GM23338 (cell line): ENCODE measurements at regions not wholly inside any gene's neighbourhood (a gene's known extent, or its start where the extent isn't known, plus 50 kb on each side); places are given as distances from the start of the nearest gene placed in this dataset.

Experiments used
- ATAC-seq: fragments of 200-7000 bp; cut with Tn5 transposase; 3 replicates; pipeline ENCODE4 v1.9.1; 2020
- DNase-seq: peaks from one replicate; pipeline ENCODE4 v3.0.0-alpha.2; 2015; ENCODE audit warnings: low spot score
- H2AFZ ChIP-seq: fragments of 200-600 bp; sonication (generic); 2 replicates; pipeline ENCODE4 v1.8.0; 2016; ENCODE audit warnings: antibody characterized with exemption, mild to moderate bottlenecking, moderate library complexity
- H3F3A ChIP-seq: fragments of 200-600 bp; sonication (generic); replicated peaks from 2 replicates; pipeline ENCODE4 v1.8.0; 2017; ENCODE audit warnings: antibody characterized with exemption, mixed run types, low read depth
- H3K27ac ChIP-seq: fragments of 200-600 bp; sonication (generic); 2 replicates; pipeline ENCODE4 v1.6.1; 2016; ENCODE audit warnings: low read depth
- H3K27me3 ChIP-seq: fragments of 200-600 bp; sonication (generic); 2 replicates; pipeline ENCODE4 v1.8.0; 2016; ENCODE audit warnings: mild to moderate bottlenecking, mixed run types, moderate library complexity; ENCODE audit not compliant: insufficient read depth
- H3K36me3 ChIP-seq: fragments of 200-600 bp; sonication (generic); 2 replicates; pipeline ENCODE4 v1.8.0; 2016; ENCODE audit warnings: mild to moderate bottlenecking; ENCODE audit not compliant: insufficient read depth
- H3K4me1 ChIP-seq: fragments of 200-600 bp; sonication (generic); 2 replicates; pipeline ENCODE4 v1.8.0; 2016; ENCODE audit warnings: mild to moderate bottlenecking, moderate library complexity; ENCODE audit not compliant: insufficient read depth
- H3K4me2 ChIP-seq: fragments of 200-600 bp; sonication (generic); 2 replicates; pipeline ENCODE4 v1.7.1; 2017; ENCODE audit warnings: mixed run types
- H3K4me3 ChIP-seq: fragments of 200-600 bp; sonication (generic); 2 replicates; pipeline ENCODE4 v1.6.1; 2016; ENCODE audit warnings: mixed run types
- H3K79me2 ChIP-seq: fragments of 200-600 bp; sonication (generic); replicated peaks from 2 replicates; pipeline ENCODE4 v1.8.0; 2017; ENCODE audit warnings: mild to moderate bottlenecking; ENCODE audit not compliant: insufficient read depth
- H3K9me2 ChIP-seq: fragments of 200-600 bp; sonication (generic); 2 replicates; pipeline ENCODE4 v1.8.0; 2017; ENCODE audit not compliant: insufficient read depth
- H4K20me1 ChIP-seq: fragments of 200-600 bp; sonication (generic); replicated peaks from 2 replicates; pipeline ENCODE4 v1.8.0; 2017; ENCODE audit warnings: mild to moderate bottlenecking; ENCODE audit not compliant: insufficient read depth
- H3K27ac Mint-ChIP-seq: 2 replicates; pipeline ENCODE4 v1.8.0; 2020; ENCODE audit warnings: inconsistent platforms, mild to moderate bottlenecking, moderate library complexity, mixed read lengths
- H3K27me3 Mint-ChIP-seq: 3 replicates; pipeline ENCODE4 v1.8.0; 2022; ENCODE audit warnings: low read depth, mild to moderate bottlenecking, moderate library complexity, mixed read lengths, inconsistent platforms; ENCODE audit not compliant: insufficient read depth, poor library complexity
- H3K36me3 Mint-ChIP-seq: 3 replicates; pipeline ENCODE4 v1.8.0; 2021; ENCODE audit warnings: low read depth, mild to moderate bottlenecking, inconsistent platforms, moderate library complexity, mixed read lengths
- H3K4me1 Mint-ChIP-seq: 3 replicates; pipeline ENCODE4 v1.8.0; 2020; ENCODE audit warnings: mild to moderate bottlenecking, inconsistent platforms, mixed read lengths
- H3K4me3 Mint-ChIP-seq: 3 replicates; pipeline ENCODE4 v1.8.0; 2021; ENCODE audit warnings: moderate library complexity, mild to moderate bottlenecking, inconsistent platforms, mixed read lengths
- H3K9me3 Mint-ChIP-seq: 3 replicates; pipeline ENCODE4 v1.8.0; 2020; ENCODE audit warnings: moderate library complexity, mild to moderate bottlenecking, inconsistent platforms, mixed read lengths
- CREB1 ChIP-seq: fragments of 250-450 bp; sonication (Bioruptor Pico); IDR thresholded peaks from 2 replicates; pipeline ENCODE4 v1.5.0; 2020; ENCODE audit warnings: low read depth, mild to moderate bottlenecking, moderate library complexity
- ETS1 ChIP-seq: IDR thresholded peaks from 2 replicates; pipeline ENCODE4 v1.6.1; 2016; ENCODE audit warnings: antibody characterized with exemption
- EZH2 ChIP-seq: fragments of 200-600 bp; sonication (generic); IDR thresholded peaks from one replicate; pipeline ENCODE4 v1.8.0; 2017; ENCODE audit warnings: antibody characterized with exemption, mild to moderate bottlenecking, low read depth; ENCODE audit not compliant: unreplicated experiment
- EZH2phosphoT487 ChIP-seq: fragments of 200-600 bp; sonication (generic); IDR thresholded peaks from one replicate; pipeline ENCODE4 v1.8.1; 2018; ENCODE audit warnings: antibody characterized with exemption; ENCODE audit not compliant: unreplicated experiment
- JUNB ChIP-seq: IDR thresholded peaks from one replicate; pipeline ENCODE4 v1.6.1; 2016; ENCODE audit warnings: antibody characterized with exemption; ENCODE audit not compliant: unreplicated experiment
- NANOG ChIP-seq: IDR thresholded peaks from 2 replicates; pipeline ENCODE4 v1.6.1; 2016; ENCODE audit warnings: antibody characterized with exemption, borderline replicate concordance
- POLR2AphosphoS5 ChIP-seq: IDR thresholded peaks from 2 replicates; pipeline ENCODE4 v1.6.1; 2016; ENCODE audit warnings: antibody characterized with exemption, low read depth
- REST ChIP-seq: IDR thresholded peaks from one replicate; pipeline ENCODE4 v1.6.1; 2018; ENCODE audit warnings: antibody characterized with exemption; ENCODE audit not compliant: unreplicated experiment
- STAT1 ChIP-seq: IDR thresholded peaks from one replicate; pipeline ENCODE4 v1.6.1; 2016; ENCODE audit warnings: antibody characterized with exemption; ENCODE audit not compliant: unreplicated experiment
- ZNF114 ChIP-seq: fragments of 250-450 bp; sonication (Bioruptor Pico); IDR thresholded peaks from 2 replicates; pipeline ENCODE4 v1.5.0; 2020; ENCODE audit warnings: mild to moderate bottlenecking, moderate library complexity
- ZNF331 ChIP-seq: fragments of 250-450 bp; sonication (Bioruptor Pico); IDR thresholded peaks from 2 replicates; pipeline ENCODE4 v1.5.0; 2020; ENCODE audit warnings: low read depth, mild to moderate bottlenecking, moderate library complexity
- TF ChIP-seq, protein P1 (sequence below), 2 experiments: fragments of 200-600 bp in 1 of 2; sonication (generic) in 1 of 2; conservative IDR thresholded peaks; 2 replicates each; pipeline versions ENCODE4 v1.5.1 to v1.6.1; 2016 to 2017; ENCODE audit warnings: antibody characterized with exemption in 2 of 2, low read depth in 2 of 2, mild to moderate bottlenecking in 2 of 2, moderate library complexity in 1 of 2
- TF ChIP-seq, protein P2 (sequence below): fragments of 250-450 bp; sonication (Bioruptor Pico); IDR thresholded peaks from 2 replicates; pipeline ENCODE4 v1.5.0; 2020; ENCODE audit warnings: mild to moderate bottlenecking, moderate library complexity

GRCh38 chr15:25239471-25240345 is 199.1 kb downstream of the UBE3A start:
- H3K9me2 ChIP-seq, result no peaks in the 10 kb centered on the region
- peaks cover 89% of the 10 kb centered on the region for H3K9me3 Mint-ChIP-seq
- ATAC-seq (no peak), DNase-seq (no peak)
- no peak overlapping the region for H3K4me3 Mint-ChIP-seq
- H4K20me1 ChIP-seq, result no peaks in the 10 kb centered on the region
- H3K79me2 ChIP-seq, result no peaks in the 10 kb centered on the region
- no peaks in the 10 kb centered on the region for H3K4me1 ChIP-seq
- peaks cover 6% of the 10 kb centered on the region for H3K27me3 Mint-ChIP-seq
- H3K36me3 Mint-ChIP-seq, result peaks cover 13% of the 10 kb centered on the region; the same call in 2 of the 3 replicates
- TF ChIP-seq, protein P1, sequence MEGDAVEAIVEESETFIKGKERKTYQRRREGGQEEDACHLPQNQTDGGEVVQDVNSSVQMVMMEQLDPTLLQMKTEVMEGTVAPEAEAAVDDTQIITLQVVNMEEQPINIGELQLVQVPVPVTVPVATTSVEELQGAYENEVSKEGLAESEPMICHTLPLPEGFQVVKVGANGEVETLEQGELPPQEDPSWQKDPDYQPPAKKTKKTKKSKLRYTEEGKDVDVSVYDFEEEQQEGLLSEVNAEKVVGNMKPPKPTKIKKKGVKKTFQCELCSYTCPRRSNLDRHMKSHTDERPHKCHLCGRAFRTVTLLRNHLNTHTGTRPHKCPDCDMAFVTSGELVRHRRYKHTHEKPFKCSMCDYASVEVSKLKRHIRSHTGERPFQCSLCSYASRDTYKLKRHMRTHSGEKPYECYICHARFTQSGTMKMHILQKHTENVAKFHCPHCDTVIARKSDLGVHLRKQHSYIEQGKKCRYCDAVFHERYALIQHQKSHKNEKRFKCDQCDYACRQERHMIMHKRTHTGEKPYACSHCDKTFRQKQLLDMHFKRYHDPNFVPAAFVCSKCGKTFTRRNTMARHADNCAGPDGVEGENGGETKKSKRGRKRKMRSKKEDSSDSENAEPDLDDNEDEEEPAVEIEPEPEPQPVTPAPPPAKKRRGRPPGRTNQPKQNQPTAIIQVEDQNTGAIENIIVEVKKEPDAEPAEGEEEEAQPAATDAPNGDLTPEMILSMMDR (conservative IDR thresholded peaks at IDR 0.05; ENCODE audit: low read depth in 2 of 2), result no peak
- no peak for TF ChIP-seq EZH2
- TF ChIP-seq CREB1 (CRISPR knock-in tag), result no peak
- no peak for TF ChIP-seq ZNF331 (CRISPR knock-in tag)
- TF ChIP-seq POLR2AphosphoS5, result no peak
- TF ChIP-seq REST, result no peak
- TF ChIP-seq ZNF114 (CRISPR knock-in tag), result no peak
- TF ChIP-seq NANOG, result no peak
- TF ChIP-seq STAT1, result no peak
- no peak for TF ChIP-seq JUNB
- TF ChIP-seq, protein P2, sequence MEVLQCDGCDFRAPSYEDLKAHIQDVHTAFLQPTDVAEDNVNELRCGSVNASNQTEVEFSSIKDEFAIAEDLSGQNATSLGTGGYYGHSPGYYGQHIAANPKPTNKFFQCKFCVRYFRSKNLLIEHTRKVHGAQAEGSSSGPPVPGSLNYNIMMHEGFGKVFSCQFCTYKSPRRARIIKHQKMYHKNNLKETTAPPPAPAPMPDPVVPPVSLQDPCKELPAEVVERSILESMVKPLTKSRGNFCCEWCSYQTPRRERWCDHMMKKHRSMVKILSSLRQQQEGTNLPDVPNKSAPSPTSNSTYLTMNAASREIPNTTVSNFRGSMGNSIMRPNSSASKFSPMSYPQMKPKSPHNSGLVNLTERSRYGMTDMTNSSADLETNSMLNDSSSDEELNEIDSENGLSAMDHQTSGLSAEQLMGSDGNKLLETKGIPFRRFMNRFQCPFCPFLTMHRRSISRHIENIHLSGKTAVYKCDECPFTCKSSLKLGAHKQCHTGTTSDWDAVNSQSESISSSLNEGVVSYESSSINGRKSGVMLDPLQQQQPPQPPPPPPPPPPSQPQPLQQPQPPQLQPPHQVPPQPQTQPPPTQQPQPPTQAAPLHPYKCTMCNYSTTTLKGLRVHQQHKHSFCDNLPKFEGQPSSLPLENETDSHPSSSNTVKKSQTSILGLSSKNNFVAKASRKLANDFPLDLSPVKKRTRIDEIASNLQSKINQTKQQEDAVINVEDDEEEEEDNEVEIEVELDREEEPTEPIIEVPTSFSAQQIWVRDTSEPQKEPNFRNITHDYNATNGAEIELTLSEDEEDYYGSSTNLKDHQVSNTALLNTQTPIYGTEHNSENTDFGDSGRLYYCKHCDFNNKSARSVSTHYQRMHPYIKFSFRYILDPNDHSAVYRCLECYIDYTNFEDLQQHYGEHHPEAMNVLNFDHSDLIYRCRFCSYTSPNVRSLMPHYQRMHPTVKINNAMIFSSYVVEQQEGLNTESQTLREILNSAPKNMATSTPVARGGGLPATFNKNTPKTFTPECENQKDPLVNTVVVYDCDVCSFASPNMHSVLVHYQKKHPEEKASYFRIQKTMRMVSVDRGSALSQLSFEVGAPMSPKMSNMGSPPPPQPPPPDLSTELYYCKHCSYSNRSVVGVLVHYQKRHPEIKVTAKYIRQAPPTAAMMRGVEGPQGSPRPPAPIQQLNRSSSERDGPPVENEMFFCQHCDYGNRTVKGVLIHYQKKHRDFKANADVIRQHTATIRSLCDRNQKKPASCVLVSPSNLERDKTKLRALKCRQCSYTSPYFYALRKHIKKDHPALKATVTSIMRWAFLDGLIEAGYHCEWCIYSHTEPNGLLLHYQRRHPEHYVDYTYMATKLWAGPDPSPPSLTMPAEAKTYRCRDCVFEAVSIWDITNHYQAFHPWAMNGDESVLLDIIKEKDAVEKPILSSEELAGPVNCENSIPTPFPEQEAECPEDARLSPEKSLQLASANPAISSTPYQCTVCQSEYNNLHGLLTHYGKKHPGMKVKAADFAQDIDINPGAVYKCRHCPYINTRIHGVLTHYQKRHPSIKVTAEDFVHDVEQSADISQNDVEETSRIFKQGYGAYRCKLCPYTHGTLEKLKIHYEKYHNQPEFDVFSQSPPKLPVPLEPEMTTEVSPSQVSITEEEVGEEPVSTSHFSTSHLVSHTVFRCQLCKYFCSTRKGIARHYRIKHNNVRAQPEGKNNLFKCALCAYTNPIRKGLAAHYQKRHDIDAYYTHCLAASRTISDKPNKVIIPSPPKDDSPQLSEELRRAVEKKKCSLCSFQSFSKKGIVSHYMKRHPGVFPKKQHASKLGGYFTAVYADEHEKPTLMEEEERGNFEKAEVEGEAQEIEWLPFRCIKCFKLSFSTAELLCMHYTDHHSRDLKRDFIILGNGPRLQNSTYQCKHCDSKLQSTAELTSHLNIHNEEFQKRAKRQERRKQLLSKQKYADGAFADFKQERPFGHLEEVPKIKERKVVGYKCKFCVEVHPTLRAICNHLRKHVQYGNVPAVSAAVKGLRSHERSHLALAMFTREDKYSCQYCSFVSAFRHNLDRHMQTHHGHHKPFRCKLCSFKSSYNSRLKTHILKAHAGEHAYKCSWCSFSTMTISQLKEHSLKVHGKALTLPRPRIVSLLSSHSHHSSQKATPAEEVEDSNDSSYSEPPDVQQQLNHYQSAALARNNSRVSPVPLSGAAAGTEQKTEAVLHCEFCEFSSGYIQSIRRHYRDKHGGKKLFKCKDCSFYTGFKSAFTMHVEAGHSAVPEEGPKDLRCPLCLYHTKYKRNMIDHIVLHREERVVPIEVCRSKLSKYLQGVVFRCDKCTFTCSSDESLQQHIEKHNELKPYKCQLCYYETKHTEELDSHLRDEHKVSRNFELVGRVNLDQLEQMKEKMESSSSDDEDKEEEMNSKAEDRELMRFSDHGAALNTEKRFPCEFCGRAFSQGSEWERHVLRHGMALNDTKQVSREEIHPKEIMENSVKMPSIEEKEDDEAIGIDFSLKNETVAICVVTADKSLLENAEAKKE (CRISPR knock-in tag), result no peak
- no peak for TF ChIP-seq ETS1
- no peak for TF ChIP-seq EZH2phosphoT487
- H3K36me3 ChIP-seq, result no peaks in the 10 kb centered on the region
- H3K27me3 ChIP-seq, result no peaks in the 10 kb centered on the region
- no peak overlapping the region for H3K4me3 ChIP-seq
- no peak overlapping the region for H3K27ac Mint-ChIP-seq
- H3K4me2 ChIP-seq, result no peak overlapping the region
- H2AFZ ChIP-seq, result no peak overlapping the region
- H3K4me1 Mint-ChIP-seq, result no peaks in the 10 kb centered on the region
- no peaks in the 10 kb centered on the region for H3F3A ChIP-seq
- no peak overlapping the region for H3K27ac ChIP-seq
